Cardiac fibroblast (primary cell): ENCODE measurements at regions not wholly inside any gene's neighbourhood (a gene's known extent, or its start where the extent isn't known, plus 50 kb on each side); places are given as distances from the start of the nearest gene placed in this dataset.
"Not testable (repeated sequence)": the region's sequence is repeated elsewhere in the genome, so short reads cannot be mapped to it uniquely, and the experiment has no call there.

Experiments used
- DNase-seq, 2 donors: peaks; one replicate each; pipeline versions ENCODE4 v3.0.0 to v3.0.0-alpha.2; 2010; ENCODE audit warnings: low read depth in 2 of 2
- H3K4me3 ChIP-seq, 2 donors: replicated peaks in 1 of 2; 1 replicate in 1 of 2; 2 replicates in 1 of 2; pipeline ENCODE4 v1.5.1; 2011; ENCODE audit warnings: low read depth in 2 of 2, low read length in 2 of 2, mild to moderate bottlenecking in 2 of 2, moderate library complexity in 1 of 2
- TF ChIP-seq, protein P1 (sequence below): IDR thresholded peaks from one replicate; pipeline ENCODE4 v1.5.1; 2011; ENCODE audit warnings: low read depth, mild to moderate bottlenecking, low read length, inconsistent platforms

DNA sequence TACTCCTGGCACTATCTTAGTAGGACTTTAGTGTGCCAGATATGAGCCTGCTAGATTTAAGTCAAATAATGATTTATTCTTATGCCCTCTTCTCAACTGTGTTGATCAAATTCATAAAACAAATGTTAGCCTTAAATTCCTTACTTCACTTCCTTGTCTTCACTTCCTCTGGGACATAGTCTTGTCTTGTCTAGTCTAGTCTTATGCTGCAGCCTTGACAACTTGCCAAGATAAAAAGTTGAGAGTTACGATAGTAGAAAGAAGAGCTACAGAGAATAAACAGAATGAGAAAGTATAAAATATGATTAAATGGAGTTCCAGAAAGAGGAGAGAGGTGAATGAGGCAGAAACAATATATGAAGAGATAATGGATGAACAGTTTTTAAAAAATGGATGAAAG lies 378.1 kb downstream of the DAD1 start:
- no peak for DNase-seq
- TF ChIP-seq, protein P1, sequence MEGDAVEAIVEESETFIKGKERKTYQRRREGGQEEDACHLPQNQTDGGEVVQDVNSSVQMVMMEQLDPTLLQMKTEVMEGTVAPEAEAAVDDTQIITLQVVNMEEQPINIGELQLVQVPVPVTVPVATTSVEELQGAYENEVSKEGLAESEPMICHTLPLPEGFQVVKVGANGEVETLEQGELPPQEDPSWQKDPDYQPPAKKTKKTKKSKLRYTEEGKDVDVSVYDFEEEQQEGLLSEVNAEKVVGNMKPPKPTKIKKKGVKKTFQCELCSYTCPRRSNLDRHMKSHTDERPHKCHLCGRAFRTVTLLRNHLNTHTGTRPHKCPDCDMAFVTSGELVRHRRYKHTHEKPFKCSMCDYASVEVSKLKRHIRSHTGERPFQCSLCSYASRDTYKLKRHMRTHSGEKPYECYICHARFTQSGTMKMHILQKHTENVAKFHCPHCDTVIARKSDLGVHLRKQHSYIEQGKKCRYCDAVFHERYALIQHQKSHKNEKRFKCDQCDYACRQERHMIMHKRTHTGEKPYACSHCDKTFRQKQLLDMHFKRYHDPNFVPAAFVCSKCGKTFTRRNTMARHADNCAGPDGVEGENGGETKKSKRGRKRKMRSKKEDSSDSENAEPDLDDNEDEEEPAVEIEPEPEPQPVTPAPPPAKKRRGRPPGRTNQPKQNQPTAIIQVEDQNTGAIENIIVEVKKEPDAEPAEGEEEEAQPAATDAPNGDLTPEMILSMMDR = no peak
- no peak overlapping the region for H3K4me3 ChIP-seq

DNA sequence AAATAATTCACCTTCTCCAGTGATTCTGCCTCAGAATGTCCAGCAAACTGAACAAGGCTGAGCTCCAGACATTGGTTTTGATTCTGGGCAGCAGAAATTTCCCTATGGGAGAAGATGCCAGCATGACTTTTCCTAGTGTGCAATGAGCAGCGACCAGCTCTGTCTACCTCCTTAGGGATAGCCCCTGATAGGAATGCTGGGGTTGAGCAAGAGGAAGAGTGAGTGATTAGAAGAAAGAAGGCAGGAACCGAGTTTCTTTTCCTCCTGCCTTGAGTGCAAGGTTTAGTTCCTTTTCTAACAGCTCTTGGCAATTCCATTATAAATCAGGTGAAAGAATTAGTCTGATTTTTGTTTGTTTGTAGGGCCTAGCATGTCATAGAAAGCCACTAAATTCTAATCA lies 379.0 kb downstream of the DAD1 start:
- H3K4me3 ChIP-seq = no peak overlapping the region
- DNase-seq = no peak
- TF ChIP-seq, protein P1 = no peak

DNA sequence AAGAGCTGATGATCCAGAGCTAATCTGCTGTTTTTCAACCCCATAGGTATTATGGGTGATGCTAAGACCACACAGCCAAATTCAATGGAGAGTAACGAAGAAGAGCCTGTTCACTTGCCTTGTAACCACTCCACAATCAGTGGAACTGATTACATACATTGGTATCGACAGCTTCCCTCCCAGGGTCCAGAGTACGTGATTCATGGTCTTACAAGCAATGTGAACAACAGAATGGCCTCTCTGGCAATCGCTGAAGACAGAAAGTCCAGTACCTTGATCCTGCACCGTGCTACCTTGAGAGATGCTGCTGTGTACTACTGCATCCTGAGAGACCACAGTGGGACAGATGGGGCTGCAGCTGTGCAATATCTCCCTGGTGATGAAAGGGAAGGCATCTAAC lies 386.0 kb downstream of the DAD1 start:
- no peak overlapping the region for H3K4me3 ChIP-seq
- TF ChIP-seq, protein P1 = no peak
- no peak for DNase-seq

DNA sequence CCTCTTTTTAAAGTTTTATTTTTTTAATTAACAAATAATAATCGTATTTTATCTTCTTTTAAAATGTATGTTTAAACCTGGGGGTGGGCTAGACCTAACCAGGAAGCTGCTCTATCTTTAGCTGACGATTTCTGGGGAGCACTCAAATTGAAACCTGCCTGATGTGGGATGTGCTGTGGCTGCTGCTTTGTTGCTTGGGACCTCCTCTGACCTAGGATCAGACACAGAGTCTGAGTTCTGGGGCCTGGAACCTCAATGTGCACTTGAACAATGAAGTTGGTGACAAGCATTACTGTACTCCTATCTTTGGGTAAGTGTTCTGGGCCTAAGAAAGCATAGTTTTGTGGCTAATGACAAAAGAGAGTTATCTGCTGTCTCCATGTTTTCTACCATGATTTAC lies 386.7 kb downstream of the DAD1 start:
- DNase-seq = no peak
- H3K4me3 ChIP-seq = no peak overlapping the region
- TF ChIP-seq, protein P1 = no peak

DNA sequence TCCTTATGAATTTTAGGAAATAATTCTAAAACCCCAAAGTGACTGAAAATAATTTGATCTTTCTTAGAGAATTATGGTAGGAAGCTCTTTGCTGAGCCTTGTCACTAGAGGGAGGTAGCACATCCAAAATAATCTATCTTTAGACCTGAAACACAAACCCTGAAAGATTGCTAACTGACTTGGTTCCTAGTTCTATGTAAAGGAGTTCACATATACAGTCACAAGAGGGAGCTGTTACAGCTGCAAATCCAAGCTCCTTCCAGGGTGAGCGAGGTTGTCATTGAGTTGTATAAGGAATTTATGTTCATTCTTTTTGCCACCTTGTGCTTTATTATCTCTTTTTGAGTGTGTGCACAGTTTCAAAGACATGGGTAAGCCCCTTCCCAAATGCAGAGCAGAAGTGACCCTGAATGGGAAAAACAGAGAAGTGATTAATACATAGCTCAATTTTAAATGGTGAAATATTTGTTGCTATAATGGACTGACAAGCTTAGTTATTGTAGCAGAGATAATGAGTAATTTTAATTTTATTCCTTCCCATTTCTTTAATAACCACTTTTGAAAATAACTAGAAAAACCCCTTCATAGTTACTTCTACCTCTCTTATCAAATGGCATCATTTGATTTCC lies 387.9 kb downstream of the DAD1 start:
- TF ChIP-seq, protein P1 = peak; percentile 68
- no peak overlapping the region for H3K4me3 ChIP-seq
- peak; percentile 50 to 77 for DNase-seq

DNA sequence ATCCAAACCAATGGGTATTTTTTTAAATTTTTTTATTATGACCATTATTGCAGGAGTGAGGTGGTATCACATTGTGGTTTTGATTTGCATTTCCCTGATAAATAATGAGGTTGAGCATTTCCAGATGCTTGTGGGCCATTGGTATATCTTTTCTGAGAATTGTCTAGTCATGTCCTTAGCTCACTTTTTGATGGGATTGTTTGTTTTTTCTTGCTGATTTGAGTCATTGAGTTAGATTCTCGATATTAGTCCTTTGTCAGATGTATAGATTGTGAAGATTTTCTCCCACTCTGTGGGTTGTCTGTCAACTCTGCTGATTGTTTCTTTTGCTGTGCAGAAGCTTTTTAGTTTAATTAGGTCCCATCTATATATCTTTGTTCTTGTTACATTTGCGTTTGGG lies 388.9 kb downstream of the DAD1 start:
- H3K4me3 ChIP-seq, DNase-seq: not testable (repeated sequence)

DNA sequence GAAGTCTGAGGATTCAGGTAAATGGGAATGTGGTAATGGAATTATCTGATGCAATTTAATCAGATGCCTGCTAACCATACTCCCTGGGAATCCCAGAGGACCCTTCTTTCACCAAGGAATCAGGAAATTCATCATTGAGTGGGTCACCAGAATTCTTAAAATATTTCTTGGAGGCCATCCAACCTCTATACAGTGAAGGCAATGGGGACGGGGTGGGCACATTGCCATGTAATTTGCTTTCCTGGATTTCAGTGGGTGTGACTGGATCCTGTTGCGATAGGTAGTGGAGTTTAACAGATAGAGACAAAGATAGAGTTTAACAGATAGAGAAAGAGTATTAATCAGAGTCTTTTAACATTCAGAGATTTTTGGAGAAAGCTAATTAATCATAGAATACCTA lies 394.4 kb downstream of the DAD1 start:
- TF ChIP-seq, protein P1 = no peak
- no peak overlapping the region for H3K4me3 ChIP-seq
- DNase-seq = peak in 1 of 2 donors; percentile 42
